Endothelial cell of umbilical vein (primary cell): ENCODE measurements at regions not wholly inside any gene's neighbourhood (a gene's known extent, or its start where the extent isn't known, plus 50 kb on each side); places are given as distances from the start of the nearest gene placed in this dataset.

ENCODE experiments used
- BruUV-seq: library from RNA; stranded (reverse); fragments of 400-500 nt; replicated peaks from 2 replicates; lab custom pipeline; 2021; lab: Mats Ljungman, UMichigan
- CTCF ChIA-PET: fragments of 300-600, 350-600 bp; sonication (Branson Sonifier 250); formaldehyde crosslinking; loops from one replicate; lab custom pipeline; 2021; ENCODE audit warnings: antibody characterized with exemption, inconsistent platforms; lab: Charles Lee
- POLR2A ChIA-PET: fragments of 300-600, 350-600 bp; sonication (Branson Sonifier 250); formaldehyde crosslinking; loops from one replicate; lab custom pipeline; 2021; ENCODE audit warnings: antibody characterized with exemption, inconsistent platforms; lab: Charles Lee
- DNase-seq: peaks from one replicate; pipeline ENCODE4 v3.0.0-alpha.2; 2011; ENCODE audit warnings: low read depth, low spot score
- FAIRE-seq: peaks from 2 replicates; lab custom pipeline; 2011; peaks lifted over from hg19 to GRCh38; lab: Jason Lieb, UNC
- H2AFZ ChIP-seq: 2 replicates; pipeline ENCODE4 v1.6.0; 2012; ENCODE audit warnings: low read depth, low read length, control low read depth, inconsistent platforms
- H3K27ac ChIP-seq: 2 replicates; pipeline ENCODE4 v1.5.1; 2011; ENCODE audit warnings: low read depth, mild to moderate bottlenecking, control low read depth, low read length, moderate library complexity; ENCODE audit not compliant: insufficient read depth
- H3K27me3 ChIP-seq, 2 experiments: 2 replicates each; pipeline versions ENCODE4 v1.6.0 to v1.6.1; 2011; ENCODE audit warnings: low read length in 2 of 2, mixed read lengths in 1 of 2; ENCODE audit not compliant: control insufficient read depth in 2 of 2, insufficient read depth in 2 of 2
- H3K36me3 ChIP-seq, 2 experiments: 2 replicates in 1 of 2; 3 replicates in 1 of 2; pipeline ENCODE4 v1.5.1; 2011; ENCODE audit warnings: low read length in 2 of 2, mild to moderate bottlenecking in 1 of 2, moderate library complexity in 1 of 2; ENCODE audit not compliant: control insufficient read depth in 2 of 2, insufficient read depth in 2 of 2; ENCODE audit errors: extremely low read depth in 1 of 2
- H3K4me1 ChIP-seq: 3 replicates; pipeline ENCODE4 v1.5.1; 2011; ENCODE audit warnings: mild to moderate bottlenecking, low read length; ENCODE audit not compliant: control insufficient read depth, insufficient read depth; ENCODE audit errors: extremely low read depth
- H3K4me2 ChIP-seq: 2 replicates; pipeline ENCODE4 v1.6.1; 2011; ENCODE audit warnings: low read length, control low read depth, mixed read lengths; ENCODE audit not compliant: insufficient read depth
- H3K4me3 ChIP-seq, 3 experiments: fragments of 200-600 bp in 1 of 3; sonication (generic), shearing (Covaris generic) in 1 of 3; replicated peaks in 1 of 3; 2 replicates each; pipeline ENCODE4 v1.5.1; 2011 to 2016; ENCODE audit warnings: control low read depth in 3 of 3, low read length in 3 of 3, mild to moderate bottlenecking in 2 of 3, inconsistent platforms in 1 of 3, low read depth in 1 of 3, moderate library complexity in 1 of 3; ENCODE audit not compliant: insufficient read depth in 1 of 3
- H3K79me2 ChIP-seq: 2 replicates; pipeline ENCODE4 v1.6.0; 2012; ENCODE audit warnings: low read length, inconsistent platforms; ENCODE audit not compliant: control insufficient read depth, insufficient read depth
- H3K9ac ChIP-seq: replicated peaks from 2 replicates; pipeline ENCODE3; 2011; ENCODE audit warnings: low read length, control low read depth; ENCODE audit not compliant: insufficient read depth; ENCODE audit errors: extremely low read depth
- H3K9me1 ChIP-seq: replicated peaks from 3 replicates; pipeline ENCODE4 v1.6.0; 2011; ENCODE audit warnings: mild to moderate bottlenecking, low read length; ENCODE audit not compliant: control insufficient read depth, insufficient read depth; ENCODE audit errors: extremely low read depth
- H3K9me3 ChIP-seq: replicated peaks from 2 replicates; pipeline ENCODE4 v1.5.1; 2012; ENCODE audit warnings: low read length, inconsistent platforms; ENCODE audit not compliant: control insufficient read depth, insufficient read depth
- H4K20me1 ChIP-seq: replicated peaks from 2 replicates; pipeline ENCODE3; 2011; ENCODE audit warnings: mild to moderate bottlenecking, low read length; ENCODE audit not compliant: control insufficient read depth, insufficient read depth; ENCODE audit errors: extremely low read depth
- CTCF ChIP-seq, 2 donors: IDR thresholded peaks; 1 replicate in 1 of 2; 2 replicates in 1 of 2; pipeline ENCODE4 v1.5.1; 2011; ENCODE audit warnings: low read length in 2 of 2, mild to moderate bottlenecking in 2 of 2, moderate library complexity in 2 of 2, control low read depth in 1 of 2, inconsistent platforms in 1 of 2, low read depth in 1 of 2; ENCODE audit not compliant: insufficient read depth in 1 of 2; ENCODE audit errors: extremely low read depth in 1 of 2
- EZH2 ChIP-seq: IDR thresholded peaks from 2 replicates; pipeline ENCODE4 v1.6.1; 2012; ENCODE audit warnings: borderline replicate concordance, low read depth, mild to moderate bottlenecking, moderate library complexity, low read length, inconsistent platforms; ENCODE audit not compliant: severe bottlenecking
- FOS ChIP-seq: IDR thresholded peaks from 2 replicates; pipeline ENCODE4 v1.6.1; 2011; ENCODE audit warnings: mild to moderate bottlenecking, low read length, moderate library complexity, borderline replicate concordance; ENCODE audit not compliant: insufficient read depth
- GATA2 ChIP-seq: IDR thresholded peaks from 2 replicates; pipeline ENCODE4 v1.7.0; 2011; ENCODE audit warnings: low read depth, mild to moderate bottlenecking, moderate library complexity, mixed read lengths, low read length; ENCODE audit not compliant: insufficient read length, insufficient read depth
- JUN ChIP-seq: IDR thresholded peaks from 2 replicates; pipeline ENCODE4 v1.6.1; 2011; ENCODE audit warnings: borderline replicate concordance, low read depth; ENCODE audit not compliant: insufficient read length, insufficient read depth
- MAX ChIP-seq: IDR thresholded peaks from 2 replicates; pipeline ENCODE4 v1.6.1; 2011; ENCODE audit not compliant: insufficient read depth, insufficient read length
- MYC ChIP-seq: IDR thresholded peaks from one replicate; pipeline ENCODE4 v1.6.1; 2011; ENCODE audit warnings: mild to moderate bottlenecking, low read depth, low read length
- POLR2A ChIP-seq: IDR thresholded peaks from 2 replicates; pipeline ENCODE4 v1.6.1; 2012; ENCODE audit warnings: low read depth, mild to moderate bottlenecking, control low read depth, low read length
- POLR2AphosphoS5 ChIP-seq: IDR thresholded peaks from 2 replicates; pipeline ENCODE4 v1.6.1; 2012; ENCODE audit warnings: low read depth, mild to moderate bottlenecking, control low read depth, low read length, moderate library complexity; ENCODE audit not compliant: insufficient read depth
- dilution Hi-C: fragments of 300-500 bp; cut with MboI; formaldehyde crosslinking; loops from one replicate; pipeline ENCODE4 v1.15.0; 2019; ENCODE audit warnings: low sequenced_read_pairs; ENCODE audit not compliant: extremely low pct_ligation_motif_present
- intact Hi-C: fragments of 100-400 bp; cut with micrococcal nuclease; formaldehyde crosslinking; loops from one replicate; pipeline ENCODE4 v1.10.0; 2022

GRCh38 chr4:181189751-181190150, 1053.5 kb upstream of the TENM3 start:
- DNase-seq (no peak), FAIRE-seq (no peak)
- dilution Hi-C loops: no loop called here
- no peaks in the 10 kb centered on the region for H4K20me1 ChIP-seq
- ChIA-PET POLR2A (no interaction called here), CTCF (no interaction called here)
- H3K9me1 ChIP-seq: no peaks in the 10 kb centered on the region
- no peaks in the 10 kb centered on the region for H3K36me3 ChIP-seq
- H3K4me2 ChIP-seq: no peak overlapping the region
- no peak overlapping the region for H3K9ac ChIP-seq
- intact Hi-C loops: no loop called here
- H3K4me1 ChIP-seq: no peaks in the 10 kb centered on the region
- H2AFZ ChIP-seq: no peak overlapping the region
- H3K27me3 ChIP-seq: no peaks in the 10 kb centered on the region
- H3K27ac ChIP-seq: no peak overlapping the region
- H3K4me3 ChIP-seq: no peak overlapping the region
- no peaks in the 10 kb centered on the region for H3K79me2 ChIP-seq
- peaks cover 4% of the 10 kb centered on the region for H3K9me3 ChIP-seq
- TF ChIP-seq GATA2: no peak
- TF ChIP-seq MYC: no peak
- no peak for TF ChIP-seq MAX
- no peak for TF ChIP-seq POLR2AphosphoS5
- TF ChIP-seq EZH2: no peak
- TF ChIP-seq CTCF (IDR thresholded peaks at IDR 0.05; ENCODE audit: extremely low read depth in 1 of 2, insufficient read depth in 1 of 2, low read depth in 1 of 2, low read length in 2 of 2): no peak
- TF ChIP-seq JUN: no peak
- no peak for TF ChIP-seq POLR2A
- no peak for TF ChIP-seq FOS
- BruUV-seq: no TSS peak
